HG02678 (cell line): ENCODE measurements at regions not wholly inside any gene's neighbourhood (a gene's known extent, or its start where the extent isn't known, plus 50 kb on each side); places are given as distances from the start of the nearest gene placed in this dataset.

ENCODE experiments used
- ATAC-seq: cut with Tn5 transposase; IDR thresholded peaks from one replicate; pipeline ENCODE4 v1.9.1; 2021; ENCODE audit warnings: mild to moderate bottlenecking, moderate library complexity; ENCODE audit not compliant: unreplicated experiment

- no peak for ATAC-seq
Measured at GRCh38 chr6:169165561-169166300, 87.9 kb downstream of the THBS2 start.

- ATAC-seq = no peak
Measured at GRCh38 chr6:169164986-169165385, 88.7 kb downstream of the THBS2 start.

- no peak for ATAC-seq
Measured at GRCh38 chr6:169164451-169164850, 89.2 kb downstream of the THBS2 start.

- no peak for ATAC-seq
Measured at GRCh38 chr6:169163411-169163901, 90.2 kb downstream of the THBS2 start.

- no peak for ATAC-seq
Measured at GRCh38 chr6:169162752-169163407, 90.8 kb downstream of the THBS2 start.

GRCh38 chr6:169162249-169162648 lies 91.4 kb downstream of the THBS2 start:
- no peak for ATAC-seq

- ATAC-seq = no peak
Measured at GRCh38 chr6:169161572-169162167, 92.0 kb downstream of the THBS2 start.

- no peak for ATAC-seq
Measured at GRCh38 chr6:169160855-169161560, 92.6 kb downstream of the THBS2 start.

GRCh38 chr6:169160091-169160854 lies 93.4 kb downstream of the THBS2 start:
- no peak for ATAC-seq

- ATAC-seq = no peak
Measured at GRCh38 chr6:169159331-169159730, 94.3 kb downstream of the THBS2 start.

- no peak for ATAC-seq
Measured at GRCh38 chr6:169158691-169159090, 95.0 kb downstream of the THBS2 start.

GRCh38 chr6:169158174-169158573 lies 95.5 kb downstream of the THBS2 start:
- no peak for ATAC-seq

- no peak for ATAC-seq
Measured at GRCh38 chr6:169157197-169158148, 96.2 kb downstream of the THBS2 start.

- ATAC-seq = no peak
Measured at GRCh38 chr6:169156793-169157147, 96.9 kb downstream of the THBS2 start.

GRCh38 chr6:169156108-169156792 lies 97.4 kb downstream of the THBS2 start:
- ATAC-seq = no peak

- ATAC-seq = no peak
Measured at GRCh38 chr6:169155481-169155880, 98.2 kb downstream of the THBS2 start.

- ATAC-seq = no peak
Measured at GRCh38 chr6:169153401-169153800, 100.2 kb downstream of the THBS2 start.

- no peak for ATAC-seq
Measured at GRCh38 chr6:169146521-169146920, 107.1 kb downstream of the THBS2 start.

- ATAC-seq = no peak
Measured at GRCh38 chr6:169145991-169146501, 107.6 kb downstream of the THBS2 start.
